OCI-LY3 (cell line): ENCODE measurements at regions not wholly inside any gene's neighbourhood (a gene's known extent, or its start where the extent isn't known, plus 50 kb on each side); places are given as distances from the start of the nearest gene placed in this dataset.

Experiments used
- CTCF ChIP-seq: fragments of 200-600, 300-600 bp; sonication (generic); IDR thresholded peaks from 2 replicates; pipeline ENCODE4 v1.5.1; 2014; ENCODE audit warnings: antibody characterized with exemption, low read length, low read depth
- EZH2phosphoT487 ChIP-seq: fragments of 200-600 bp; shearing (Covaris generic); IDR thresholded peaks from 2 replicates; pipeline ENCODE4 v1.6.1; 2018; ENCODE audit warnings: antibody characterized with exemption, mixed run types, low read depth

- TF ChIP-seq CTCF, result no peak
- TF ChIP-seq EZH2phosphoT487, result no peak
These were observed 250.6 kb upstream of the ZP4 start for GRCh38 chr1:238141353-238141752.
